Esophagus muscularis mucosa (tissue), 4 donors: ENCODE measurements at regions not wholly inside any gene's neighbourhood (a gene's known extent, or its start where the extent isn't known, plus 50 kb on each side); places are given as distances from the start of the nearest gene placed in this dataset.

Source experiments
- EP300 ChIP-seq: sonication (generic); formaldehyde crosslinking; IDR thresholded peaks from one replicate; pipeline ENCODE4 v1.6.1; 2017; ENCODE audit warnings: antibody characterized with exemption
- POLR2A ChIP-seq: fragments of 450-650 bp; IDR thresholded peaks from one replicate; pipeline ENCODE4 v1.6.1; 2017; ENCODE audit warnings: antibody characterized with exemption, moderate library complexity, mild to moderate bottlenecking, low read depth
- POLR2AphosphoS5 ChIP-seq, 2 donors: sonication (generic); formaldehyde crosslinking; IDR thresholded peaks; one replicate each; pipeline ENCODE4 v1.6.1; 2017; ENCODE audit warnings: antibody characterized with exemption in 2 of 2
- TF ChIP-seq, protein P1 (sequence below), 3 experiments: fragments of 200-600 bp in 2 of 3; fragments of 450-650 bp in 1 of 3; sonication (generic) in 2 of 3; IDR thresholded peaks; one replicate each; pipeline ENCODE4 v1.5.1; 2017 to 2019; ENCODE audit warnings: antibody characterized with exemption in 3 of 3, mild to moderate bottlenecking in 2 of 3, moderate library complexity in 1 of 3

DNA sequence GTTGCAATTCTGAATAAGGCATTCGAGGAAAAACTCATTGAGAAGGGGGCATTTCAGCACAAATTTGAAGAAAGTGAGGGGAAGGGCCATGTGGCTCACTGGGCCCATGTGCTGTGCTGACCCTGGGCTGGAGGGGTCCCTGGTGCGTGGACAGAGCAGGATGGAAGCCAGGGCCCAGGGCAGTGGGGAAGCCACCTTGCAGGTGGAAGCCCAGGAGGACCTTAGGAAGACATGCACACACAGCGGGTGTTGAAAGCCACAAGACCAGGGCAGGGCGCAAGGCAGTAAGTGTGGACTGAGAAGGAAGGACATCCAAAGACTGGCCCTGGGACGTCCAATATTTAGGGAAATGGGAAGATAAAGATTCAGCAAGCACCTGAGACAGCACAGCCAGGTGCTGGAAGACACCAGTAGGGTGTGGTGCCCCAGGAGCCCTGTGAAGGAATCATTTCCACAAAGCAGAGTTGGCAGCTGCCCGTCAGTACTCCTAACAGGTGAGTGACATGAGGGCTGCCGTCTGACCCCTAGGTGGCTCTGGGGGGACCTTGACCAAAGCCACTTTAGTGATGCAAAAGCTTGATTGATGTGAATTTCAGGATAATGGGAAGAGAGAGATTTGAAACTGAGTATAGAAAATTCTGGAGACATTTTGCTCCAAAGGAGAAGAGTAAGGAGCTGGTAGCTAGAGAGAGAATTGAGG, 254.4 kb upstream of the EXOC2 start:
- no peak for TF ChIP-seq POLR2A
- no peak for TF ChIP-seq POLR2AphosphoS5 (IDR thresholded peaks at IDR 0.05)
- TF ChIP-seq, protein P1, sequence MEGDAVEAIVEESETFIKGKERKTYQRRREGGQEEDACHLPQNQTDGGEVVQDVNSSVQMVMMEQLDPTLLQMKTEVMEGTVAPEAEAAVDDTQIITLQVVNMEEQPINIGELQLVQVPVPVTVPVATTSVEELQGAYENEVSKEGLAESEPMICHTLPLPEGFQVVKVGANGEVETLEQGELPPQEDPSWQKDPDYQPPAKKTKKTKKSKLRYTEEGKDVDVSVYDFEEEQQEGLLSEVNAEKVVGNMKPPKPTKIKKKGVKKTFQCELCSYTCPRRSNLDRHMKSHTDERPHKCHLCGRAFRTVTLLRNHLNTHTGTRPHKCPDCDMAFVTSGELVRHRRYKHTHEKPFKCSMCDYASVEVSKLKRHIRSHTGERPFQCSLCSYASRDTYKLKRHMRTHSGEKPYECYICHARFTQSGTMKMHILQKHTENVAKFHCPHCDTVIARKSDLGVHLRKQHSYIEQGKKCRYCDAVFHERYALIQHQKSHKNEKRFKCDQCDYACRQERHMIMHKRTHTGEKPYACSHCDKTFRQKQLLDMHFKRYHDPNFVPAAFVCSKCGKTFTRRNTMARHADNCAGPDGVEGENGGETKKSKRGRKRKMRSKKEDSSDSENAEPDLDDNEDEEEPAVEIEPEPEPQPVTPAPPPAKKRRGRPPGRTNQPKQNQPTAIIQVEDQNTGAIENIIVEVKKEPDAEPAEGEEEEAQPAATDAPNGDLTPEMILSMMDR (IDR thresholded peaks at IDR 0.05), result no peak
- no peak for TF ChIP-seq EP300
